GM12874 (cell line): ENCODE measurements at regions not wholly inside any gene's neighbourhood (a gene's known extent, or its start where the extent isn't known, plus 50 kb on each side); places are given as distances from the start of the nearest gene placed in this dataset.

Experiments used
- CTCF ChIP-seq: IDR thresholded peaks from 2 replicates; pipeline ENCODE4 v1.5.1; 2011; ENCODE audit warnings: low read depth, mild to moderate bottlenecking, control low read depth, low read length, moderate library complexity; ENCODE audit not compliant: insufficient read depth

DNA sequence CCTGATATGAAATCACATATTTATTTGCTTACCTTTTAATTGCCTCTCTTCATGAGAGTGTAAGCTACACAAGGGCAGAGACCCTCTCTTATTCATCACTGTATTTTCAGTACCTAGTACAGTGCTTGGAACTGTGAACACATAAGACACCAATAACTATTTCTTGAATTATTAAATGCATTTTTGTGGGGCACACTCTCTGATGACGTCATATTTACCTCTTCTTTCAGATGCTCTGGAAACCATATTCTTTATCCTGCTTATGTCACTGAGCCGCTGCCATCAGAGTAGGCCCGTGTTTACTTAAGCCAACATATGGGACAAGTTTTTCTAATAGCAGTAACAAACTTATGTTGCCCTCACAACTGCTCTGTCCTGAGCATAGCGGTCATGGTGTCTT lies 266.5 kb downstream of the ELAVL2 start:
- TF ChIP-seq CTCF: no peak

GRCh38 chr9:23563517-23563916 lies 262.5 kb downstream of the ELAVL2 start:
- TF ChIP-seq CTCF: no peak

DNA sequence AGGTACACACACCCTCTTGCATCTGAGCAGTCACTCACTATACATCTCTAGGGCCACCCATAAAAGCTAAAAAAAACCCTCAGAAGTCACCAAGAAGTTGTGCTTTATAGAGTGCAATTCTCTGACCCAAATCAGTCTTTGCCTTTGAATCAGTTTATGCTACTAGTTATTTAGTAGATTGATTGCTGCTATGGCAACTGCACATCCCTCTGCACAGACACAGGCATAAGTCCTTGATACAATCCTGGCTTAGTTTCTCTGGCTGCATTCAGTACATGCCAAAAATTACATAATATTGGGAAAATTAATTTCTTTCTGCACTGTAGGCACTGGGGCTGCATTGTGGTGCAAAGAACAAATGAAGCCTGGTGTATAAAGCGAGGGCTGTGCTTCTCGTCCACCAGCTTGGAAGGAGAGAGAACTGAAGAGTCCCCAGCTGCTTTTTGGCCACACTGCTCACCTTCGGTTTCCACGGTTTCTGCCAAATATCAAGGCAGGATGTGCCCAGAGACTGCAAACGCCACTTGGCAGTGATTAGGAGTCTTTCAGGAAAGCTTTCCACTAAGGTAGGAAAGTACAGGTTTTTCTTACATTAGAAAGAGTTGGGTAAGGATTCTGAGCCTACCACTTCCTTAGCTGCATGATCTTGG lies 258.4 kb downstream of the ELAVL2 start:
- TF ChIP-seq CTCF: no peak

DNA sequence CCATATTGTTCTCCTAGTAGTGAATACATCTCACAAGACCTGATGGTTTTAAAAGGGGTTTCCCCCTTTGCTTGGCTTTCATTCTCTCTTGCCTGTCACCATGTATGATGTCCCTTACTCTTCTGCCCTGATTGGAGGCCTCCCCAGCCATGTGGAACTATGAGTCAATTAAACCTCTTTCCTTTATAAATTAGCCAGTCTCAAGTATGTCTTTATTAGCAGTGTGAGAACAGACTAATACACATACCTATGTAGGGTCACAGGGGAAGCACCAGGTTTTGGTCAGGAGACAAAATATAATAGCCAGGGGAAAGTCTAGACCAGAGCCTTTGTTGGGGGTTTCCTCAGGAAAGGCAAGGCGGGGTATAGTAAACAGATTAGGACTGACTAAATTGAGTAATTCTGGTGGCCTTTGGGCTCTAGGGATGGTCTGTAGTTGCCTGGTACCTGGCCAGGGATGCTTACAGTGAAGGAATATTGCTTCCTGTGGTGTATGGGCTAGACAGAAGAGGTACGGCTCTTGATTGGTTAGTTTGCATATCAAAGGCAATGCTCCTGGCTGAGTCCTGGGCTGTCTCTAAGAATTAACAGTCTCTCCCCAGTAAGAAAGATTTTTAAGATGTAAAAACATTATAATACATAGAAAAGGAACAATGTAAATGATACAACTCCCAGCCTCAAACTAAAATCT lies 254.5 kb downstream of the ELAVL2 start:
- TF ChIP-seq CTCF: no peak

DNA sequence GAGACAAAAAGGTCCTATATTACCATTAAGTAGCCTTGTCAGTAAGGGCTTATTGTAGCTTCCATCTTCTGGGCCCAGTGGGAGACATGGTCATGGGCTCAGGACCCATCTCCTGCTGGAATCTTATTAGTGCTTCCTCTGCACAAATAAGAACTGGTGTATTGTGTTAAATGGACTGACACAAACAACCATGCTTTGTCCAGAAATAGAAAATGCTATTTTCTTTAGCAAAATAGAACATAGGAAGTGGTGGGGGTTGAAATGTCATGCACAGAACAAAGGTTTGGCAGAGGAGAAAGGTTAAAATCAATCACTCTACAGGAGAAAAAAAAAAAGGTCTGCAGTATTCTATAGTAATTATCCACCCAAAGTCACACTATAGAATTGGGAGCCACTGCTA lies 252.2 kb downstream of the ELAVL2 start:
- no peak for TF ChIP-seq CTCF

GRCh38 chr9:23577611-23578010 lies 248.4 kb downstream of the ELAVL2 start:
- TF ChIP-seq CTCF: no peak

DNA sequence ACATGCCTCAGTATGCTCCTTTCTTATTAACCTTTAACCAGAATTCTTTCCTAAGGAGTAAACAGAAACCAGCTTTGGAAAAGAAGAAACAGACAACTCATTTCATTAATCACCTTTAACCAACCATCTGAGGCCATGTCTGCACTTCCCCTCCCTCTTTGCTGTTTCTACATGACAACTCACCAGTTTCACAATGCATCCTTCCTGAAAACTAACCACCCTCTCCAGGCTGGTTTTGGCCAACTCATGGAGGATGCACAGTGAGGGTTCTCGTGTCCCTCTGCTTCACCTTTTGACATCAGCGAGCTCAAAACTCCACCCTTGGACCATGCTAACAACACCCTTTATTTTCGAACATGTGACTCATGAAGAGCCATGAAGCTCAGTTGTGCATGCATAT lies 244.1 kb downstream of the ELAVL2 start:
- TF ChIP-seq CTCF: no peak
